Spinal cord (tissue), 9 donors: ENCODE measurements at regions not wholly inside any gene's neighbourhood (a gene's known extent, or its start where the extent isn't known, plus 50 kb on each side); places are given as distances from the start of the nearest gene placed in this dataset.
"Not testable (repeated sequence)": the region's sequence is repeated elsewhere in the genome, so short reads cannot be mapped to it uniquely, and the experiment has no call there.

Experiments
- DNase-seq, 6 donors: peaks; one replicate each; pipeline versions ENCODE4 v3.0.0 to v3.0.0-alpha.2; 2013 to 2015; ENCODE audit warnings: low spot score in 6 of 6, low read depth in 4 of 6
- H3K27ac ChIP-seq: one replicate; pipeline ENCODE4 v1.5.1; 2013; ENCODE audit warnings: low read depth, low read length, control low read depth
- H3K27me3 ChIP-seq: one replicate; pipeline ENCODE4 v1.6.1; 2013; ENCODE audit warnings: low read length; ENCODE audit not compliant: control insufficient read depth, insufficient read depth
- H3K36me3 ChIP-seq: one replicate; pipeline ENCODE4 v1.6.1; 2013; ENCODE audit warnings: low read length; ENCODE audit not compliant: control insufficient read depth, insufficient read depth
- H3K4me1 ChIP-seq: one replicate; pipeline ENCODE4 v1.6.1; 2013; ENCODE audit warnings: low read length; ENCODE audit not compliant: control insufficient read depth, insufficient read depth
- H3K4me3 ChIP-seq: one replicate; pipeline ENCODE4 v1.5.1; 2013; ENCODE audit warnings: low read depth, low read length, control low read depth
- H3K9me3 ChIP-seq: one replicate; pipeline ENCODE4 v1.6.1; 2013; ENCODE audit warnings: low read length; ENCODE audit not compliant: control insufficient read depth, insufficient read depth
- WGBS: methylation state at CpG from one replicate; pipeline ENCODE4 v1.1.5; 2013; ENCODE audit warnings: missing lambda C conversion rate; ENCODE audit not compliant: insufficient coverage; 5-methylcytosine and 5-hydroxymethylcytosine counted together
- donor health status: healthy.

- no peak overlapping the region for H3K4me3 ChIP-seq
- H3K36me3 ChIP-seq, result no peaks in the 10 kb centered on the region
- no peaks in the 10 kb centered on the region for H3K27me3 ChIP-seq
- DNase-seq, result peak in 3 of 6 donors; percentile 2 to 34 (median 4)
- H3K9me3 ChIP-seq, result no peaks in the 10 kb centered on the region
- no peaks in the 10 kb centered on the region for H3K4me1 ChIP-seq
- WGBS, result no CpG with 5 or more reads among the region's 3 CpGs
- no peak overlapping the region for H3K27ac ChIP-seq
These were observed 79.8 kb upstream of the SMARCAD1 start for GRCh38 chr4:94127707-94128328.

- Histone ChIP-seq H3K27ac (no peak overlapping the region), H3K4me3 (no peak overlapping the region), H3K9me3 (no peaks in the 10 kb centered on the region), H3K4me1 (no peaks in the 10 kb centered on the region), H3K27me3 (no peaks in the 10 kb centered on the region), H3K36me3 (no peaks in the 10 kb centered on the region)
- no CpG with 5 or more reads among the region's 5 CpGs for WGBS
- DNase-seq, result peak in 1 of 6 donors; percentile 25
These were observed 76.5 kb upstream of the SMARCAD1 start for GRCh38 chr4:94131212-94131611.

- peak in 1 of 6 donors; percentile 4 for DNase-seq
- no peak overlapping the region for H3K27ac ChIP-seq
These were observed 72.0 kb upstream of the SMARCAD1 start for GRCh38 chr4:94135701-94136100.

GRCh38 chr4:94139931-94140612 is 67.6 kb upstream of the SMARCAD1 start:
- Histone ChIP-seq H3K27me3 (no peaks in the 10 kb centered on the region), H3K4me1 (no peaks in the 10 kb centered on the region), H3K36me3 (no peaks in the 10 kb centered on the region), H3K4me3 (no peak overlapping the region), H3K27ac (no peak overlapping the region), H3K9me3 (no peaks in the 10 kb centered on the region)
- no peak for DNase-seq
- 82% methylated on average over 9 of the region's 11 CpGs for WGBS

More at GRCh38 chr4:94135701-94136100, 72.0 kb upstream of the SMARCAD1 start:
- Histone ChIP-seq H3K9me3 (no peaks in the 10 kb centered on the region), H3K36me3 (no peaks in the 10 kb centered on the region), H3K27me3 (no peaks in the 10 kb centered on the region), H3K4me1 (no peaks in the 10 kb centered on the region), H3K4me3 (no peak overlapping the region)
- 60% methylated on average over 1 of the region's 1 CpG for WGBS

GRCh38 chr4:94141001-94141400 is 66.7 kb upstream of the SMARCAD1 start:
- Histone ChIP-seq H3K9me3 (no peaks in the 10 kb centered on the region), H3K4me3 (no peak overlapping the region), H3K27me3 (no peaks in the 10 kb centered on the region), H3K4me1 (no peaks in the 10 kb centered on the region), H3K36me3 (no peaks in the 10 kb centered on the region), H3K27ac (no peak overlapping the region)
- 100% methylated on average over 1 of the region's 2 CpGs for WGBS
- DNase-seq, result no peak

- H3K27ac ChIP-seq, H3K36me3 ChIP-seq, H3K9me3 ChIP-seq, H3K27me3 ChIP-seq, H3K4me1 ChIP-seq, DNase-seq, H3K4me3 ChIP-seq: not testable (repeated sequence)
- WGBS, result 44% methylated on average over 8 of the region's 9 CpGs
These were observed 59.6 kb upstream of the SMARCAD1 start for GRCh38 chr4:94148052-94148451.

- H3K36me3 ChIP-seq, result no peaks in the 10 kb centered on the region
- no peak overlapping the region for H3K4me3 ChIP-seq
- no peak overlapping the region for H3K27ac ChIP-seq
- H3K4me1 ChIP-seq, result no peaks in the 10 kb centered on the region
- H3K27me3 ChIP-seq, result no peaks in the 10 kb centered on the region
- H3K9me3 ChIP-seq, result no peaks in the 10 kb centered on the region
- no peak for DNase-seq
These were observed 55.2 kb upstream of the SMARCAD1 start for GRCh38 chr4:94152466-94152865.

GRCh38 chr4:94155404-94155803 is 52.3 kb upstream of the SMARCAD1 start:
- not testable (repeated sequence) for H3K27me3 ChIP-seq, H3K36me3 ChIP-seq, H3K4me1 ChIP-seq, H3K4me3 ChIP-seq, H3K27ac ChIP-seq, DNase-seq, H3K9me3 ChIP-seq
- WGBS, result 94% methylated on average over 2 of the region's 2 CpGs

- H3K9me3 ChIP-seq, result no peaks in the 10 kb centered on the region
- no peaks in the 10 kb centered on the region for H3K36me3 ChIP-seq
- H3K27me3 ChIP-seq, result no peaks in the 10 kb centered on the region
- 88% methylated on average over 2 of the region's 5 CpGs for WGBS
- no peak for DNase-seq
- no peak overlapping the region for H3K4me3 ChIP-seq
- H3K4me1 ChIP-seq, result no peaks in the 10 kb centered on the region
- H3K27ac ChIP-seq, result no peak overlapping the region
These were observed 50.8 kb upstream of the SMARCAD1 start for GRCh38 chr4:94156826-94157225.
